SK-N-SH treated with all-trans-retinoic acid at 6 μM for 48 hours (cell line): ENCODE measurements at regions not wholly inside any gene's neighbourhood (a gene's known extent, or its start where the extent isn't known, plus 50 kb on each side); places are given as distances from the start of the nearest gene placed in this dataset.

ENCODE experiments used
- ATAC-seq: fragments of 200-7000 bp; cut with Tn5 transposase; 3 replicates; pipeline ENCODE4 v1.9.1; 2020; ENCODE audit warnings: mild to moderate bottlenecking, moderate library complexity
- ARNTL ChIP-seq: fragments of 450-650 bp; formaldehyde crosslinking; IDR thresholded peaks from 2 replicates; pipeline ENCODE4 v1.5.0; 2020; ENCODE audit warnings: low read depth, mild to moderate bottlenecking, moderate library complexity, borderline replicate concordance
- BACH2 ChIP-seq: fragments of 250-450 bp; sonication (Bioruptor Pico); IDR thresholded peaks from 2 replicates; pipeline ENCODE4 v1.9.0; 2021; ENCODE audit warnings: mild to moderate bottlenecking, borderline replicate concordance
- CREB5 ChIP-seq: fragments of 250-450 bp; sonication (Bioruptor Pico); IDR thresholded peaks from 2 replicates; pipeline ENCODE4 v1.5.1; 2020; ENCODE audit warnings: low read depth, mild to moderate bottlenecking, moderate library complexity
- CSDC2 ChIP-seq: fragments of 250-450 bp; sonication (Bioruptor Pico); IDR thresholded peaks from 2 replicates; pipeline ENCODE4 v1.5.0; 2020; ENCODE audit warnings: mild to moderate bottlenecking, moderate library complexity
- CSRNP3 ChIP-seq: fragments of 250-450 bp; sonication (Bioruptor Pico); IDR thresholded peaks from 2 replicates; pipeline ENCODE4 v1.5.1; 2021; ENCODE audit warnings: mild to moderate bottlenecking, moderate library complexity
- PATZ1 ChIP-seq: fragments of 250-450 bp; sonication (Bioruptor Pico); IDR thresholded peaks from 2 replicates; pipeline ENCODE4 v1.8.0; 2020; ENCODE audit warnings: mild to moderate bottlenecking, moderate library complexity, borderline replicate concordance
- POU6F1 ChIP-seq: fragments of 250-450 bp; sonication (Bioruptor Pico); IDR thresholded peaks from 2 replicates; pipeline ENCODE4 v1.8.0; 2021; ENCODE audit warnings: low read depth, mild to moderate bottlenecking, moderate library complexity, borderline replicate concordance
- PPARA ChIP-seq: fragments of 250-450 bp; sonication (Bioruptor Pico); IDR thresholded peaks from 2 replicates; pipeline ENCODE4 v1.5.0; 2020; ENCODE audit warnings: mild to moderate bottlenecking, borderline replicate concordance
- RARB ChIP-seq: fragments of 250-450 bp; sonication (Bioruptor Pico); IDR thresholded peaks from 2 replicates; pipeline ENCODE4 v1.8.0; 2021; ENCODE audit warnings: mild to moderate bottlenecking, moderate library complexity
- SNAI2 ChIP-seq: fragments of 250-450 bp; sonication (Bioruptor Pico); IDR thresholded peaks from 2 replicates; pipeline ENCODE4 v1.5.0; 2020; ENCODE audit warnings: mild to moderate bottlenecking, moderate library complexity
- TCF4 ChIP-seq: fragments of 250-450 bp; sonication (Bioruptor Pico); IDR thresholded peaks from 2 replicates; pipeline ENCODE4 v1.8.0; 2021; ENCODE audit warnings: mild to moderate bottlenecking, moderate library complexity, borderline replicate concordance
- TOX ChIP-seq: fragments of 250-450 bp; sonication (Bioruptor Pico); IDR thresholded peaks from 2 replicates; pipeline ENCODE4 v1.8.0; 2021; ENCODE audit warnings: mild to moderate bottlenecking, moderate library complexity, borderline replicate concordance
- TSHZ2 ChIP-seq: fragments of 250-450 bp; sonication (Bioruptor Pico); IDR thresholded peaks from 2 replicates; pipeline ENCODE4 v1.5.0; 2020; ENCODE audit warnings: mild to moderate bottlenecking, moderate library complexity
- ZC3H10 ChIP-seq: fragments of 250-450 bp; sonication (Bioruptor Pico); IDR thresholded peaks from 2 replicates; pipeline ENCODE4 v1.5.1; 2021; ENCODE audit warnings: mild to moderate bottlenecking, moderate library complexity
- ZFP3 ChIP-seq: fragments of 250-450 bp; sonication (Bioruptor Pico); IDR thresholded peaks from 2 replicates; pipeline ENCODE4 v1.5.0; 2020; ENCODE audit warnings: mild to moderate bottlenecking, moderate library complexity
- ZFP30 ChIP-seq: fragments of 450-650 bp; formaldehyde crosslinking; IDR thresholded peaks from 2 replicates; pipeline ENCODE4 v1.5.0; 2022; ENCODE audit warnings: mild to moderate bottlenecking, moderate library complexity
- ZNF565 ChIP-seq: fragments of 450-650 bp; formaldehyde crosslinking; conservative IDR thresholded peaks from 2 replicates; pipeline ENCODE4 v1.5.0; 2020; ENCODE audit warnings: low read depth, mild to moderate bottlenecking, moderate library complexity

- ATAC-seq = peak; percentile 94
These were observed 74.5 kb upstream of the LMO1 start for GRCh38 chr11:8338138-8338537.

GRCh38 chr11:8337130-8337795 lies 73.6 kb upstream of the LMO1 start:
- ATAC-seq = no peak
- TF ChIP-seq ZFP3 = no peak
- TF ChIP-seq, all 23 proteins: peak for 0

More at GRCh38 chr11:8338138-8338537, 74.5 kb upstream of the LMO1 start:
- TF ChIP-seq ARNTL (CRISPR knock-in tag) (no peak), TCF4 (peak; percentile 39; the same call in 1 of the 2 replicates)

GRCh38 chr11:8336356-8337129 lies 72.9 kb upstream of the LMO1 start:
- no peak for ATAC-seq
- TF ChIP-seq TOX (CRISPR knock-in tag) (no peak), TCF4 (no peak), PATZ1 (CRISPR knock-in tag) (no peak), CSRNP3 (CRISPR knock-in tag) (no peak), ZNF565 (no peak), TSHZ2 (CRISPR knock-in tag) (no peak), CSDC2 (CRISPR knock-in tag) (no peak), BACH2 (no peak), RARB (CRISPR knock-in tag) (no peak), ARNTL (CRISPR knock-in tag) (no peak), CREB5 (CRISPR knock-in tag) (no peak), ZC3H10 (no peak)

GRCh38 chr11:8335683-8336082 lies 72.0 kb upstream of the LMO1 start:
- peak; percentile 22 for ATAC-seq
- TF ChIP-seq TSHZ2 (CRISPR knock-in tag) (no peak), PATZ1 (CRISPR knock-in tag) (no peak), SNAI2 (CRISPR knock-in tag) (no peak), TCF4 (no peak), ZFP30 (CRISPR knock-in tag) (no peak), PPARA (CRISPR knock-in tag) (no peak), POU6F1 (CRISPR knock-in tag) (no peak)
- TF ChIP-seq, all 23 proteins: peak for 0
